ENCODE measurements at regions not wholly inside any gene's neighbourhood (a gene's known extent, or its start where the extent isn't known, plus 50 kb on each side); places are given as distances from the start of the nearest gene placed in this dataset.

- no peaks in the 10 kb centered on the region for H3K4me1 Mint-ChIP-seq (ENCODE audit: low read depth in 2 of 2)
- H3K36me3 Mint-ChIP-seq (ENCODE audit: insufficient read depth), result no peaks in the 10 kb centered on the region
- H3K27me3 Mint-ChIP-seq, result peaks cover 23 to 33% of the 10 kb centered on the region in 2 donors
- ATAC-seq (replicated peaks) (no peak), DNase-seq (no peak)
- H3K9me3 Mint-ChIP-seq, result no peaks in the 10 kb centered on the region
- H3K27ac Mint-ChIP-seq, result no peak overlapping the region
- no peak overlapping the region for H3K4me3 Mint-ChIP-seq
Measured at GRCh38 chr18:2410688-2411087, 160.6 kb downstream of the METTL4 start.

- ATAC-seq (replicated peaks), result no peak
- peaks cover 18 to 29% of the 10 kb centered on the region in 2 donors for H3K27me3 Mint-ChIP-seq
Measured at GRCh38 chr18:2411381-2411960, 159.8 kb downstream of the METTL4 start.

GRCh38 chr18:2412281-2412680 is 159.0 kb downstream of the METTL4 start:
- Mint-ChIP-seq H3K27me3 (peaks cover 14 to 29% of the 10 kb centered on the region in 2 donors), H3K4me1 (ENCODE audit: low read depth in 2 of 2) (no peaks in the 10 kb centered on the region), H3K36me3 (ENCODE audit: insufficient read depth) (no peaks in the 10 kb centered on the region), H3K9me3 (no peaks in the 10 kb centered on the region), H3K4me3 (no peak overlapping the region), H3K27ac (no peak overlapping the region)
- DNase-seq (no peak), ATAC-seq (replicated peaks) (no peak)

More at GRCh38 chr18:2411381-2411960, 159.8 kb downstream of the METTL4 start:
- Mint-ChIP-seq H3K4me3 (no peak overlapping the region), H3K36me3 (ENCODE audit: insufficient read depth) (no peaks in the 10 kb centered on the region), H3K9me3 (no peaks in the 10 kb centered on the region), H3K4me1 (ENCODE audit: low read depth in 2 of 2) (no peaks in the 10 kb centered on the region), H3K27ac (no peak overlapping the region)
- DNase-seq, result no peak

- ATAC-seq (replicated peaks), result no peak
- Mint-ChIP-seq H3K27ac (no peak overlapping the region), H3K36me3 (ENCODE audit: insufficient read depth) (no peaks in the 10 kb centered on the region), H3K4me1 (ENCODE audit: low read depth in 2 of 2) (no peaks in the 10 kb centered on the region), H3K9me3 (no peaks in the 10 kb centered on the region), H3K4me3 (no peak overlapping the region), H3K27me3 (peaks cover 10 to 28% of the 10 kb centered on the region in 2 donors)
- DNase-seq, result no peak
Measured at GRCh38 chr18:2412996-2413751, 158.1 kb downstream of the METTL4 start.

GRCh38 chr18:2414235-2414634 is 157.1 kb downstream of the METTL4 start:
- H3K27me3 Mint-ChIP-seq, result peaks cover 5 to 18% of the 10 kb centered on the region in 2 donors
- H3K9me3 Mint-ChIP-seq, result no peaks in the 10 kb centered on the region

GRCh38 chr18:2415656-2416055 is 155.6 kb downstream of the METTL4 start:
- Mint-ChIP-seq H3K27me3 (peaks cover 14 to 18% of the 10 kb centered on the region in 2 donors), H3K4me3 (no peak overlapping the region), H3K36me3 (ENCODE audit: insufficient read depth) (no peaks in the 10 kb centered on the region), H3K9me3 (no peaks in the 10 kb centered on the region), H3K4me1 (ENCODE audit: low read depth in 2 of 2) (no peaks in the 10 kb centered on the region), H3K27ac (no peak overlapping the region)
- no peak for ATAC-seq (replicated peaks)
- no peak for DNase-seq

More at GRCh38 chr18:2414235-2414634, 157.1 kb downstream of the METTL4 start:
- DNase-seq (no peak), ATAC-seq (replicated peaks) (no peak)
- Mint-ChIP-seq H3K4me3 (no peak overlapping the region), H3K36me3 (ENCODE audit: insufficient read depth) (no peaks in the 10 kb centered on the region), H3K4me1 (ENCODE audit: low read depth in 2 of 2) (no peaks in the 10 kb centered on the region), H3K27ac (no peak overlapping the region)

GRCh38 chr18:2417861-2418610 is 153.3 kb downstream of the METTL4 start:
- Mint-ChIP-seq H3K36me3 (ENCODE audit: insufficient read depth) (no peaks in the 10 kb centered on the region), H3K4me3 (no peak overlapping the region), H3K9me3 (no peaks in the 10 kb centered on the region), H3K27ac (no peak overlapping the region), H3K4me1 (ENCODE audit: low read depth in 2 of 2) (no peaks in the 10 kb centered on the region), H3K27me3 (peaks cover 8 to 24% of the 10 kb centered on the region in 2 donors)
- ATAC-seq (replicated peaks) (no peak), DNase-seq (no peak)

GRCh38 chr18:2420367-2420766 is 150.9 kb downstream of the METTL4 start:
- no peak for ATAC-seq (replicated peaks)
- no peaks in the 10 kb centered on the region for H3K4me1 Mint-ChIP-seq (ENCODE audit: low read depth in 2 of 2)

GRCh38 chr18:2423761-2424160 is 147.5 kb downstream of the METTL4 start:
- no peak for ATAC-seq (replicated peaks)
- DNase-seq, result no peak
- no peak overlapping the region for H3K27ac Mint-ChIP-seq
- H3K4me1 Mint-ChIP-seq (ENCODE audit: low read depth in 2 of 2), result no peaks in the 10 kb centered on the region
- H3K9me3 Mint-ChIP-seq, result no peaks in the 10 kb centered on the region
- H3K36me3 Mint-ChIP-seq (ENCODE audit: insufficient read depth), result no peaks in the 10 kb centered on the region
- peaks cover 0 to 28% of the 10 kb centered on the region in 2 donors for H3K27me3 Mint-ChIP-seq
- H3K4me3 Mint-ChIP-seq, result no peak overlapping the region

More at GRCh38 chr18:2420367-2420766, 150.9 kb downstream of the METTL4 start:
- H3K27me3 Mint-ChIP-seq, result peaks cover 0 to 26% of the 10 kb centered on the region in 2 donors
- no peak for DNase-seq
- no peak overlapping the region for H3K27ac Mint-ChIP-seq
- no peaks in the 10 kb centered on the region for H3K36me3 Mint-ChIP-seq (ENCODE audit: insufficient read depth)
- H3K4me3 Mint-ChIP-seq, result no peak overlapping the region
- H3K9me3 Mint-ChIP-seq, result no peaks in the 10 kb centered on the region

- Mint-ChIP-seq H3K27me3 (peaks cover 0 to 28% of the 10 kb centered on the region in 2 donors), H3K4me3 (no peak overlapping the region), H3K4me1 (ENCODE audit: low read depth in 2 of 2) (no peaks in the 10 kb centered on the region), H3K9me3 (no peaks in the 10 kb centered on the region), H3K36me3 (ENCODE audit: insufficient read depth) (no peaks in the 10 kb centered on the region), H3K27ac (no peak overlapping the region)
- DNase-seq (no peak), ATAC-seq (replicated peaks) (no peak)
Measured at GRCh38 chr18:2424420-2424819, 146.9 kb downstream of the METTL4 start.

GRCh38 chr18:2425426-2426317 is 145.6 kb downstream of the METTL4 start:
- H3K36me3 Mint-ChIP-seq (ENCODE audit: insufficient read depth), result no peaks in the 10 kb centered on the region
- no peaks in the 10 kb centered on the region for H3K4me1 Mint-ChIP-seq (ENCODE audit: low read depth in 2 of 2)
- no peak for ATAC-seq (replicated peaks)
- DNase-seq, result no peak
- H3K4me3 Mint-ChIP-seq, result no peak overlapping the region
- H3K27me3 Mint-ChIP-seq, result peaks cover 7 to 19% of the 10 kb centered on the region in 2 donors
- H3K9me3 Mint-ChIP-seq, result peaks cover 0 to 2% of the 10 kb centered on the region in 2 donors
- H3K27ac Mint-ChIP-seq, result no peak overlapping the region

GRCh38 chr18:2430191-2430590 is 141.1 kb downstream of the METTL4 start:
- no peak for DNase-seq
- Mint-ChIP-seq H3K9me3 (peaks cover 0 to 2% of the 10 kb centered on the region in 2 donors), H3K4me1 (ENCODE audit: low read depth in 2 of 2) (no peaks in the 10 kb centered on the region), H3K27me3 (peaks cover 10 to 25% of the 10 kb centered on the region in 2 donors), H3K4me3 (no peak overlapping the region), H3K36me3 (ENCODE audit: insufficient read depth) (no peaks in the 10 kb centered on the region), H3K27ac (no peak overlapping the region)
- no peak for ATAC-seq (replicated peaks)

- Mint-ChIP-seq H3K4me3 (no peak overlapping the region), H3K27me3 (peaks cover 12 to 36% of the 10 kb centered on the region in 2 donors), H3K36me3 (ENCODE audit: insufficient read depth) (no peaks in the 10 kb centered on the region), H3K27ac (no peak overlapping the region), H3K4me1 (ENCODE audit: low read depth in 2 of 2) (no peaks in the 10 kb centered on the region), H3K9me3 (peaks cover 0 to 2% of the 10 kb centered on the region in 2 donors)
- ATAC-seq (replicated peaks) (no peak), DNase-seq (no peak)
Measured at GRCh38 chr18:2431806-2432205, 139.5 kb downstream of the METTL4 start.

Measured in effector memory CD8-positive, alpha-beta T cell (primary cell).